ENCODE measurements at regions not wholly inside any gene's neighbourhood (a gene's known extent, or its start where the extent isn't known, plus 50 kb on each side); places are given as distances from the start of the nearest gene placed in this dataset.

DNA sequence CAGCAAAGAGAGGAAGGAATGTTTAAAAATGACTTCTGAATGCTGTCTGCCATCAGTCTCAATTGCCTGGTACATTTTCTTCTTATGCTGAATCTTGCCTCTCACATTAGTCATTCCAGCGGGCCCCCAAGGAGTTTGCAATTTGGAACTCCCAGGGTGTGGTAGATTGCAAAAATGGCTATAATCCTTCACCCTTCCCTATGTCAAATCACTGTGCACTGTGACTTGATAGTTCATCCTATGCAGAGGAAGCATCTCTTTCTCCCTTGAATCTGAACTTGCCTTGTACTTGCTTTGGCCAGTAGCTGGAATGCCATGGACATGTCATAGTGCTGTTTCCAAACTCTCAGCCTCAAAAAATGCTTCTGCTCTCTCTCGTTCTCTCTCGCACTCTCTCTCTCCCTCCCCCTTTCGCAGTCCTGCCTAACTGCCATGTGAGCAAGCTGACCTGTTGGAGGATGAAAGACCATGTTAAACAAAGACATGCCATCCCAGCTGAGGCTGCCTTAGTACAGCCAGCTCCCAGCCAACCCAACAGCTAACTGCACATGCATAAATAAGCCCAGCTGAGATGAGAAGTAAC lies 284.0 kb upstream of the TLE4 start:
- TF ChIP-seq, protein P1, sequence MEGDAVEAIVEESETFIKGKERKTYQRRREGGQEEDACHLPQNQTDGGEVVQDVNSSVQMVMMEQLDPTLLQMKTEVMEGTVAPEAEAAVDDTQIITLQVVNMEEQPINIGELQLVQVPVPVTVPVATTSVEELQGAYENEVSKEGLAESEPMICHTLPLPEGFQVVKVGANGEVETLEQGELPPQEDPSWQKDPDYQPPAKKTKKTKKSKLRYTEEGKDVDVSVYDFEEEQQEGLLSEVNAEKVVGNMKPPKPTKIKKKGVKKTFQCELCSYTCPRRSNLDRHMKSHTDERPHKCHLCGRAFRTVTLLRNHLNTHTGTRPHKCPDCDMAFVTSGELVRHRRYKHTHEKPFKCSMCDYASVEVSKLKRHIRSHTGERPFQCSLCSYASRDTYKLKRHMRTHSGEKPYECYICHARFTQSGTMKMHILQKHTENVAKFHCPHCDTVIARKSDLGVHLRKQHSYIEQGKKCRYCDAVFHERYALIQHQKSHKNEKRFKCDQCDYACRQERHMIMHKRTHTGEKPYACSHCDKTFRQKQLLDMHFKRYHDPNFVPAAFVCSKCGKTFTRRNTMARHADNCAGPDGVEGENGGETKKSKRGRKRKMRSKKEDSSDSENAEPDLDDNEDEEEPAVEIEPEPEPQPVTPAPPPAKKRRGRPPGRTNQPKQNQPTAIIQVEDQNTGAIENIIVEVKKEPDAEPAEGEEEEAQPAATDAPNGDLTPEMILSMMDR (conservative IDR thresholded peaks at IDR 0.05; ENCODE audit: low read length): no peak
- TF ChIP-seq EZH2phosphoT487 (IDR thresholded peaks at IDR 0.05; ENCODE audit: borderline replicate concordance): no peak
